CD4-positive, alpha-beta T cell (primary cell): ENCODE measurements at regions not wholly inside any gene's neighbourhood (a gene's known extent, or its start where the extent isn't known, plus 50 kb on each side); places are given as distances from the start of the nearest gene placed in this dataset.

Source experiments
- ATAC-seq: fragments of 200-7000 bp; cut with Tn5 transposase; one replicate; pipeline ENCODE4 v1.10.0; 2022; ENCODE audit warnings: mild to moderate bottlenecking; ENCODE audit not compliant: poor library complexity
- CTCF ChIA-PET: fragments of 350-600 bp; sonication (Branson Sonifier 250); formaldehyde crosslinking; loops from one replicate; lab custom pipeline; 2021; ENCODE audit warnings: antibody characterized with exemption, inconsistent platforms; lab: Charles Lee
- POLR2A ChIA-PET: fragments of 350-600 bp; sonication (Branson Sonifier 250); formaldehyde crosslinking; loops from one replicate; lab custom pipeline; 2021; ENCODE audit warnings: antibody characterized with exemption, inconsistent platforms; lab: Charles Lee
- DNase-seq, 14 experiments: peaks; one replicate each; pipeline ENCODE4 v3.0.0-alpha.2; 2013 to 2020; ENCODE audit warnings: mixed read lengths in 2 of 14
- H3K27ac ChIP-seq, 2 donors: one replicate each; pipeline versions ENCODE4 v1.5.1 to v1.7.0; 2013; ENCODE audit warnings: low read length in 2 of 2, low read depth in 1 of 2, mild to moderate bottlenecking in 1 of 2
- H3K27me3 ChIP-seq, 2 experiments: 1 replicate in 1 of 2; 2 replicates in 1 of 2; pipeline versions ENCODE4 v1.6.1 to v1.7.0; 2013; ENCODE audit warnings: low read length in 2 of 2, control low read depth in 1 of 2, mild to moderate bottlenecking in 1 of 2, moderate library complexity in 1 of 2; ENCODE audit not compliant: insufficient read depth in 2 of 2, control insufficient read depth in 1 of 2
- H3K36me3 ChIP-seq: one replicate; pipeline ENCODE4 v1.6.1; 2013; ENCODE audit warnings: low read length, control low read depth; ENCODE audit not compliant: insufficient read depth
- H3K4me1 ChIP-seq: one replicate; pipeline ENCODE4 v1.6.1; 2013; ENCODE audit warnings: low read length, control low read depth; ENCODE audit not compliant: insufficient read depth
- H3K4me3 ChIP-seq: one replicate; pipeline ENCODE4 v1.5.1; 2013; ENCODE audit warnings: mild to moderate bottlenecking, low read length, moderate library complexity
- H3K9me3 ChIP-seq, 2 experiments: 1 replicate in 1 of 2; 2 replicates in 1 of 2; pipeline versions ENCODE4 v1.6.1 to v1.7.0; 2013; ENCODE audit warnings: low read length in 2 of 2, mild to moderate bottlenecking in 2 of 2, control low read depth in 1 of 2, moderate library complexity in 1 of 2; ENCODE audit not compliant: control insufficient read depth in 1 of 2, insufficient read depth in 1 of 2
- H3K27ac Mint-ChIP-seq: one replicate; pipeline ENCODE4 v1.8.0; 2020; ENCODE audit warnings: mixed read lengths
- H3K27me3 Mint-ChIP-seq: one replicate; pipeline ENCODE4 v1.8.0; 2021; ENCODE audit warnings: mixed read lengths
- H3K36me3 Mint-ChIP-seq: one replicate; pipeline ENCODE4 v1.8.0; 2021; ENCODE audit warnings: low read depth, mixed read lengths
- H3K4me1 Mint-ChIP-seq: one replicate; pipeline ENCODE4 v1.8.0; 2021; ENCODE audit warnings: low read depth, mixed read lengths
- H3K4me3 Mint-ChIP-seq: one replicate; pipeline ENCODE4 v1.8.0; 2020; ENCODE audit warnings: mild to moderate bottlenecking, mixed read lengths
- H3K9me3 Mint-ChIP-seq: one replicate; pipeline ENCODE4 v1.8.0; 2020; ENCODE audit warnings: mixed read lengths
- CTCF ChIP-seq: fragments of 200-600 bp; IDR thresholded peaks from one replicate; pipeline ENCODE4 v1.8.0; 2022; ENCODE audit warnings: antibody characterized with exemption, mild to moderate bottlenecking
- intact Hi-C, 2 experiments: fragments of 100-400 bp; cut with DNase I in 1 of 2; cut with micrococcal nuclease in 1 of 2; formaldehyde crosslinking; loops; one replicate each; pipeline versions ENCODE4 v1.15.1 to v1.9.0; 2023 to 2025; cut with DNase I, micrococcal nuclease

GRCh38 chr18:72273025-72273424 is 271.1 kb downstream of the CBLN2 start:
- Histone ChIP-seq H3K36me3 (no peaks in the 10 kb centered on the region), H3K9me3 (no peaks in the 10 kb centered on the region), H3K4me3 (no peak overlapping the region), H3K27ac (no peak overlapping the region), H3K27me3 (no peaks in the 10 kb centered on the region), H3K4me1 (no peaks in the 10 kb centered on the region)
- no peaks in the 10 kb centered on the region for H3K36me3 Mint-ChIP-seq
- no peaks in the 10 kb centered on the region for H3K27me3 Mint-ChIP-seq
- no peaks in the 10 kb centered on the region for H3K4me1 Mint-ChIP-seq
- CTCF ChIA-PET: no interaction called here
- DNase-seq: no peak
- no peak overlapping the region for H3K27ac Mint-ChIP-seq
- no peak for TF ChIP-seq CTCF
- POLR2A ChIA-PET: no interaction called here
- H3K4me3 Mint-ChIP-seq: no peak overlapping the region
- H3K9me3 Mint-ChIP-seq: peaks cover 9% of the 10 kb centered on the region
- no peak for ATAC-seq
- intact Hi-C loops: no loop called here

GRCh38 chr18:72261590-72261989 is 282.6 kb downstream of the CBLN2 start:
- Mint-ChIP-seq H3K4me3 (no peak overlapping the region), H3K9me3 (peaks cover 2% of the 10 kb centered on the region), H3K27ac (no peak overlapping the region), H3K36me3 (no peaks in the 10 kb centered on the region), H3K27me3 (no peaks in the 10 kb centered on the region), H3K4me1 (no peaks in the 10 kb centered on the region)
- Histone ChIP-seq H3K4me3 (no peak overlapping the region), H3K4me1 (no peaks in the 10 kb centered on the region), H3K27ac (no peak overlapping the region), H3K27me3 (no peaks in the 10 kb centered on the region), H3K36me3 (no peaks in the 10 kb centered on the region), H3K9me3 (no peaks in the 10 kb centered on the region)
- CTCF ChIA-PET: no interaction called here
- POLR2A ChIA-PET: no interaction called here
- intact Hi-C loops: no loop called here
- DNase-seq (no peak), ATAC-seq (no peak)
- TF ChIP-seq CTCF: no peak

- Histone ChIP-seq H3K36me3 (no peaks in the 10 kb centered on the region), H3K9me3 (peaks cover 0 to 4% of the 10 kb centered on the region in 2 experiments), H3K27me3 (no peaks in the 10 kb centered on the region), H3K4me3 (no peak overlapping the region), H3K4me1 (no peaks in the 10 kb centered on the region), H3K27ac (no peak overlapping the region)
- ChIA-PET CTCF (no interaction called here), POLR2A (no interaction called here)
- ATAC-seq (no peak), DNase-seq (no peak)
- H3K9me3 Mint-ChIP-seq: peaks cover 6% of the 10 kb centered on the region
- no peak overlapping the region for H3K27ac Mint-ChIP-seq
- intact Hi-C loops: no loop called here
- no peaks in the 10 kb centered on the region for H3K36me3 Mint-ChIP-seq
- no peak for TF ChIP-seq CTCF
- H3K27me3 Mint-ChIP-seq: no peaks in the 10 kb centered on the region
- H3K4me1 Mint-ChIP-seq: no peaks in the 10 kb centered on the region
- H3K4me3 Mint-ChIP-seq: no peak overlapping the region
Measured at GRCh38 chr18:72246076-72246475, 298.1 kb downstream of the CBLN2 start.
